Gastroesophageal sphincter (tissue), 4 donors: ENCODE measurements at regions not wholly inside any gene's neighbourhood (a gene's known extent, or its start where the extent isn't known, plus 50 kb on each side); places are given as distances from the start of the nearest gene placed in this dataset.

Experiments
- ATAC-seq: fragments of 150-250 bp; one replicate; pipeline ENCODE4 v1.9.1; 2016; ENCODE audit warnings: mild to moderate bottlenecking, moderate library complexity
- H3K27ac ChIP-seq, 4 donors: fragments of 200-600 bp; sonication (generic) in 3 of 4; 1 replicate in 3 of 4; 2 replicates in 1 of 4; pipeline ENCODE4 v1.5.1; 2016 to 2019
- H3K27me3 ChIP-seq: fragments of 200-600 bp; sonication (generic); one replicate; pipeline ENCODE4 v1.5.1; 2019
- H3K36me3 ChIP-seq, 2 donors: fragments of 200-600 bp; sonication (generic); one replicate each; pipeline ENCODE4 v1.5.1; 2019; ENCODE audit warnings: control low read depth in 1 of 2
- H3K4me1 ChIP-seq, 3 donors: fragments of 200-600 bp; sonication (generic); 1 replicate in 2 of 3; 2 replicates in 1 of 3; pipeline ENCODE4 v1.5.1; 2016 to 2019; ENCODE audit warnings: control low read depth in 2 of 3
- H3K4me3 ChIP-seq, 2 donors: fragments of 200-600 bp; sonication (generic); one replicate each; pipeline ENCODE4 v1.5.1; 2019; ENCODE audit warnings: mild to moderate bottlenecking in 1 of 2, moderate library complexity in 1 of 2
- H3K9me3 ChIP-seq, 3 donors: fragments of 200-600 bp; sonication (generic); one replicate each; pipeline ENCODE4 v1.5.1; 2017 to 2019; ENCODE audit warnings: control low read depth in 2 of 3
- CTCF ChIP-seq, 4 experiments: fragments of 200-600 bp in 2 of 4; fragments of 450-650 bp in 2 of 4; sonication (generic) in 1 of 4; IDR thresholded peaks; one replicate each; pipeline ENCODE4 v1.5.1; 2017 to 2019; ENCODE audit warnings: antibody characterized with exemption in 4 of 4, mild to moderate bottlenecking in 2 of 4, moderate library complexity in 2 of 4
- EP300 ChIP-seq: sonication (generic); formaldehyde crosslinking; IDR thresholded peaks from one replicate; pipeline ENCODE4 v1.6.1; 2017; ENCODE audit warnings: antibody characterized with exemption, mild to moderate bottlenecking
- POLR2A ChIP-seq, 2 donors: fragments of 450-650 bp; IDR thresholded peaks; one replicate each; pipeline ENCODE4 v1.6.1; 2017; ENCODE audit warnings: antibody characterized with exemption in 2 of 2, mild to moderate bottlenecking in 2 of 2, moderate library complexity in 1 of 2
- POLR2AphosphoS5 ChIP-seq: sonication (generic); formaldehyde crosslinking; IDR thresholded peaks from one replicate; pipeline ENCODE4 v1.6.1; 2017; ENCODE audit warnings: antibody characterized with exemption
- WGBS, 2 donors: methylation state at CpG; one replicate each; pipeline ENCODE4 v1.1.5; 2018; ENCODE audit warnings: low coverage in 1 of 2; 5-methylcytosine and 5-hydroxymethylcytosine counted together

- 83% methylated on average over 8 of the region's 10 CpGs; no CpG with 5 or more reads in 1 of the 2 donors for WGBS, 2 donors
- H3K9me3 ChIP-seq = no peaks in the 10 kb centered on the region
- TF ChIP-seq POLR2AphosphoS5 (no peak), EP300 (no peak), CTCF (IDR thresholded peaks at IDR 0.05) (no peak), POLR2A (IDR thresholded peaks at IDR 0.05) (no peak)
- H3K36me3 ChIP-seq = no peaks in the 10 kb centered on the region
- H3K27ac ChIP-seq = no peak overlapping the region
- peaks cover 0 to 17% (median 3%) of the 10 kb centered on the region in 3 donors for H3K4me1 ChIP-seq
- no peaks in the 10 kb centered on the region for H3K27me3 ChIP-seq
- ATAC-seq = no peak
- H3K4me3 ChIP-seq = no peak overlapping the region
These were observed 56.0 kb upstream of the PITRM1 start for GRCh38 chr10:3228629-3228945.

- Histone ChIP-seq H3K4me1 (peaks cover 0 to 17% (median 3%) of the 10 kb centered on the region in 3 donors), H3K27ac (peak overlapping the region in 3 of 4 donors; percentile 21 to 59 (median 56)), H3K9me3 (no peaks in the 10 kb centered on the region), H3K4me3 (no peak overlapping the region), H3K27me3 (no peaks in the 10 kb centered on the region), H3K36me3 (no peaks in the 10 kb centered on the region)
- WGBS, 2 donors = 24 to 29% methylated on average over 11 of the region's 11 CpGs
- TF ChIP-seq EP300 (no peak), POLR2AphosphoS5 (no peak)
- peak; percentile 37 for ATAC-seq
These were observed 54.6 kb upstream of the PITRM1 start for GRCh38 chr10:3226960-3227744.

DNA sequence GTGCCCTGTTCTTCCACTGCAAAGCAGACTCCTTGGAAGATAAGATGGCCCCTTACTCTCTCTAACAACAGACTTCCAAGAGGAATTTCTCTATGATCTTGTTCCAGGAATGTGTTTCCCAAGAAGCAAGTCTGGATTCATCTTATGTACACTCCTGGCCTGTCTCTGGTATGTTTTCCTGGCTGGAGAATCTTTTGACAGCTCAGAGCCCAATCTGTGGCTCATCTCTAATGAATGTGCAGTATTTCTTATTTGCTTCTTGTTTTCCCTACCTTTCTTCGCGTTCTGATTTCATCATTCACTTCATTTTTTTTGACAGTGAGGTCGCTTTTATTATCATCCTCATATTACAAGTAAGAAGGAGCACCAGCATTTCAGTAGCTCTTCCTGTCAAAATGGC, 53.0 kb upstream of the PITRM1 start:
- TF ChIP-seq EP300 (no peak), CTCF (IDR thresholded peaks at IDR 0.05) (no peak), POLR2A (IDR thresholded peaks at IDR 0.05) (no peak), POLR2AphosphoS5 (no peak)
- H3K27me3 ChIP-seq = no peaks in the 10 kb centered on the region
- no peaks in the 10 kb centered on the region for H3K9me3 ChIP-seq
- peaks cover 0 to 17% (median 3%) of the 10 kb centered on the region in 3 donors for H3K4me1 ChIP-seq
- 45 to 73% methylated on average over 3 of the region's 3 CpGs for WGBS, 2 donors
- peak overlapping the region in 1 of 4 donors; percentile 14 for H3K27ac ChIP-seq
- no peak overlapping the region for H3K4me3 ChIP-seq
- H3K36me3 ChIP-seq = no peaks in the 10 kb centered on the region
- ATAC-seq = peak; percentile 64

GRCh38 chr10:3224241-3224640, 51.7 kb upstream of the PITRM1 start:
- H3K27ac ChIP-seq = no peak overlapping the region
- no peak for ATAC-seq
- H3K36me3 ChIP-seq = no peaks in the 10 kb centered on the region
- peaks cover 0 to 17% (median 3%) of the 10 kb centered on the region in 3 donors for H3K4me1 ChIP-seq
- WGBS, 2 donors = 97 to 100% methylated on average over 3 of the region's 3 CpGs
- H3K27me3 ChIP-seq = no peaks in the 10 kb centered on the region
- H3K4me3 ChIP-seq = no peak overlapping the region
- no peak for TF ChIP-seq POLR2AphosphoS5
- TF ChIP-seq CTCF (IDR thresholded peaks at IDR 0.05) = no peak
- no peak for TF ChIP-seq POLR2A (IDR thresholded peaks at IDR 0.05)
- no peak for TF ChIP-seq EP300
- no peaks in the 10 kb centered on the region for H3K9me3 ChIP-seq

DNA sequence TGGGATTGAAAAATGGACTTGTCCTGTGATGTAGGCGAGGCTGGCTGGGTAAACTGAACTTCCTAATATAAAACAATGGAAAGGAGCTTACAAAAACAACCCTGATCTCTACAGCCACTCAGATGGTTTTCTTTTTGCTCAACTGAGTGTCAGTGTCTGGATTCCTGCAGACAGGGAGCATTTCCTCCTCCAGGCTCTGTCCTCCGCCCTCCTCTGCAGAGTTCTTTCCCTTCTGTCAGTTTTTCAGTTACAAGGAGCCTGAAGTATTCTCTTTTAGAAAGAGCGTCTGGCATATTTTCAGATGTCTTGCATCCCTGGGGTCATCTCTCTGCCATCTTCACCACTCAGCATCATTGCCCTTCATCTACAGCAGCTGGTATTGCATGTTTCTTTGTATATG, 50.0 kb upstream of the PITRM1 start:
- Histone ChIP-seq H3K36me3 (no peaks in the 10 kb centered on the region), H3K27me3 (no peaks in the 10 kb centered on the region), H3K4me3 (no peak overlapping the region), H3K27ac (no peak overlapping the region), H3K9me3 (no peaks in the 10 kb centered on the region), H3K4me1 (peaks cover 0 to 11% (median 3%) of the 10 kb centered on the region in 3 donors)
- no peak for ATAC-seq
- 25 to 55% methylated on average over 1 to 3 of the region's 3 CpGs for WGBS, 2 donors
- TF ChIP-seq POLR2AphosphoS5 (no peak), CTCF (IDR thresholded peaks at IDR 0.05) (no peak), EP300 (no peak), POLR2A (IDR thresholded peaks at IDR 0.05) (no peak)
